ENCODE measurements at regions not wholly inside any gene's neighbourhood (a gene's known extent, or its start where the extent isn't known, plus 50 kb on each side); places are given as distances from the start of the nearest gene placed in this dataset.
"Not testable (repeated sequence)": the region's sequence is repeated elsewhere in the genome, so short reads cannot be mapped to it uniquely, and the experiment has no call there.

DNA sequence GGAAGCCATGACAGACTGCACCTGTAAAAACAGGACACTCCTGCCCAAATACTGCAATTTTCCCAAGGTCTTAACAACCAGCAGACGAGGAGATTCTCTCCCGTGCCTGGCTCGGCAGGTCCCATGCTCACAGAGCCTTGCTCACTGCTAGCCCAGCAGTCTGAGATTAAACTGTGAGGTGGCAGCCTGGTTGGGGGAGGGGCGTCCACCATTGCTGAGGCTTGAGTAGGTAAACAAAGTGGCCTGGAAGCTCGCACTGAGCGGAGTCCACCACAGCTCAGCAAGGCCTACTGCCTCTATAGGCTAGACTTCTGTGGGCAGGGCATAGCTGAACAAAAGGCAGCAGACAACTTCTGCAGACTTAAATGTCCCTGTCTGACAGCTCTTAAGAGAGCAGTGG, 80.3 kb downstream of the ANXA5 start:
- DNase-seq: not testable (repeated sequence)

DNA sequence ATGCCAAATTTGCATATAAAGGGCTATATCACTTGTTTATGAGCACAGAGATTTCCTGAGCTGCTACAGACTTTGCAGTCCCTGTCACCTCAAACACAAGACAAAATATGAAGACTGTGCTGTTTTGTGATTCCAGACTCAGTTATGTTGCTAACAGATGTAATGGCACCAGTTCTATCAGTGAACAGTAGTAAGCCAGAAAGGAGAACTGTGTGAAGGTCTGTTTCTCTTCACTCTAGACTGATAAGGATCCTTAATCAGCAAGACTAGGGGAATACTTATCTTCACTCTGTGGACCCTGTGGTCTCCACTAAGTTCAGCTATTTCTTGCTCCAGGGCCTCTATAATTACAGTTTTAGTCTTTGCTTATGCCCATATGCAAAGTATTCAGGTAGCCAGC, 82.7 kb downstream of the ANXA5 start:
- DNase-seq: no peak

DNA sequence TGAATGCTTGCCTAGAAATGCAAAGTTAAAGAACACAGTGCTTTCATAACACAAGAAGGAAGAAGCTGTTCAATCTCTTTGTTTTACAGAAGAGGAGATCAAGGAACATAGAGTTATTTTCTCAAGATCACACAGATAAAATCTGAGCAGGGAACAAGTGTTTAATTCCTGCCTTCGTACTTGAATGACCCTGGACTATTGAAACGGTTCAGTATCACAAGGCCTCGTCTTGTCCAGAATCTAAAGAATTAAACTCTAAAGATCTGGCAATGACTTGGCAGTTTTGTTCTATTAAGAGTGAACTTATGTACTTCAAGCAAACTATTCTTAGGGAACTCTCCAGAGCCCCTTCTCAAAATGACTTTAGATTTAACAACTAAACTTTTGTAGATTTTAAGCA, 97.7 kb downstream of the ANXA5 start:
- no peak for DNase-seq

DNA sequence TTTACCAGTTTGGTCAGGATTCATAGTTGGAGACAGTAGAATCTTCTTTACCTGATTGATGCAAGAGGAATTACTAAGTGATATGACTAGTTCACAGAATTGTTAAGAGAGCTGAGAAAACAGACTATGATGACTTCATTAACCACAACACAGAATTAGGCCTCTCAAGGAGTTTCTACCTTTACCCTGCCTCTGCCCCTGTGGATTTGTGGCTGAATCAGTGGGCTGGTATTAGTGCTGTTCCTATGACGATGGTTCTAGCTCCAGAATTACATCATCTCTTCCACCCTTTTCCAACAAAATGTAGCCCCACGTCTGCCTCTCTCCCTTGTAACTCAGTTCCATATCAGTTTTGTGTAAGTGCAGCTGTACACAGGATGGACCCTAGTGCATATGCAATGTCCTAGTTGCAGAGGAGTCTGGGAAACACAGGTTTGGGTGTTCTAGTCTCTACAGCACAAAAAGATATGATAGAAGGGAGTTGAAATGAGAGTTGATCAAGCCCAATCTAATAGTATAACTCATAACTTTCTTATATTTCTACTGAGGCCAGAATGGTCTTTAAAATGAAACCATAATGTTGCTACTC, 99.3 kb downstream of the ANXA5 start:
- no peak for DNase-seq

DNA sequence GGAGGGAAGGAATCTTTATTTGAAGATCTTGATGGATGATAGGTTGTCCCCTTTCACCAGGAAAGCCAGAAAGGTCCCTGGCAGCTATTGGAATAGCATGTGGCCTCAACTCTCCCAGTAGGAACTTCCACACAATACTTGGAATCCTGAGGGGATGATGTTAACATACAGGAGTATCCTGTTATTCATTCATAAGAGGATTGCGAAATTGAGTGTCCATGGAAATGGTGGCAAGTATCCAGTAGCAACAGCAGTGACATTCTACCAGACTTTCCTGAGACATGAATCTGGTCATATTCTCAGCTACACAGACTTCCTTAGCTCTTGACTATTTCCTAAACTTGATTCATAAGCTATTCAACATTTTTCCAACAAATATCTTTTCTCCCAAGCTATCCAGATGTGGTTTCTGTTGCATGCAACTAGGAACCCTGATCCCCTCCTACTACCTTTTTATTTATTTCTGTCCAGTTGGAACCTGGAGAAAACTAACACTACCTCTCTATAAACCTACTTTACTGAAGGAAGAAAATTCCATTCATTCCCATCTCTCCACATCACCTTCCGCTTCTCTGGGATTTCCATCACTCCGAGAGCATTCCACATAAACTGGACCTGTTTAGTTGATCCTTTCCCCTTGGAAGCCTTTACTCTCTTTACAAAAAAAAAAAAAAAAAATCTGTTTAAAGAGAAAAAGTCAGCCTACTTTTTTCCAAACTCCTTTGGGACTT, 101.8 kb downstream of the ANXA5 start:
- DNase-seq: no peak

DNA sequence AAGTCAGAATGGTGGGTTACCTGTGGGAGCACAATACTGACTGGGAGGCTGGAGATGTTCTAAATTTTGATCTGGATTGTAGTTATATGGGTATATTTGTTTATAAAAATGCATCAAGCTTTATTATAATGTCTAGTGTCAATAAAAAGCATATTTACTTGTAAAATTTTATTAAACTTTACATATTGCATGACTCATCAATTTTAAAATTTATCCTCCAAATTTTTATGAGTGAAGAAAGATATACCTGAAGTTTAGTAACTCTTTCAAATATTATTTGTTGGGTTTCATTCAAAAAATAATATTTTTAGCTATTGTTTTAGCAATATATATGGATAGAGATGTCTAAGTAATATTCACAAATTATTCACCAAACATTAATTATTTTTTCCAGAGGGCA, 103.0 kb downstream of the ANXA5 start:
- DNase-seq: no peak

DNA sequence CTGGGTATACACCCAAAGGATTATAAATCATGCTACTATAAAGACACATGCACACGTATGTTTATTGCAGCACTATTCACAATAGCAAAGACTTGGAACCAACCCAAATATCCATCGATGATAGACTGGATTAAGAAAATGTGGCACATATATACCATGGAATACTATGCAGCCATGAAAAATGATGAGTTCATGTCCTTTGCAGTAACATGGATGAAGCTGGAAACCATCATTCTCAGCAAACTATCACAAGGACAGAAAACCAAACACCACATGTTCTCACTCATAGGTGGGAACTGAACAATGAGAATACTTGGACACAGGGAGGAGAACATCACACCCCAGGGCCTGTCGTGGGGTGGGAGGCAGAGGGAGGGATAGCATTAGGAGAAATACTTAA, 104.5 kb downstream of the ANXA5 start:
- DNase-seq: not testable (repeated sequence)

DNA sequence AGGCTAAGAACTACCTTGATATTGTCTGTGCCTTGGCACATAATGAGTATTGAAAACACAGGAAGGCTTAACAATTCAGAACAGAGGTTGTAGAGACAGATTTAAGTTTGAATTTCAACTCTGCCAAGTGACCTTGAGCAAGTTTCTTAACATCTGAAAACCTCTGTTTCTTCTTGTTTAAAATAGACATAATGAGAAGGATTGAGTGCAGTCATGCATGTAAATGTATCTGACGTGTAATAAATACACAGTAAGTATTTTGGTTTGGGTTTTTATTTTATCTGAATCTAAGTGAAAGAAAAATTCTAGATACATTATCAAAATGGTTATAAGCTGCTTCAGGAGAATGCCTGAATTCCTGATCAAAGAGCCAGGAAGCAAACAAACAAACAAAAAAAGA, 111.9 kb downstream of the ANXA5 start:
- no peak for DNase-seq

DNA sequence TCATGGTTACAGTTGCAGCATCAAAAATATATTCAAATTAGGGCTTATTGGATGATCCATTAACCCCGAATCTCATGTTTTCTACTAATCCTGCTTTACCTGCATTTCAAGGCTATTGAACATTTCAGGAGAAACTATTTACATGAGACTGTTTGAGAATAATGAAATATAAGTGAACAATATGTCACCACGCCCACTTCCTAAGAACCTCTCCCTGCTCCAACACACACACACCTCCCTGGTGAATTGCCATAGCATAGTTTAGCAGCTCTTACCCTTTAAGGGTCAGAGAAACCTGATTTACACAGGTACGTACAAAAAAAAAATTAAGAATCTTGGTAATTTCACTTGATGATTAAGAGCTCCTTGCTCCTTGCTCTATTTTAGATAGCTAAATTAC, 113.4 kb downstream of the ANXA5 start:
- no peak for DNase-seq

DNA sequence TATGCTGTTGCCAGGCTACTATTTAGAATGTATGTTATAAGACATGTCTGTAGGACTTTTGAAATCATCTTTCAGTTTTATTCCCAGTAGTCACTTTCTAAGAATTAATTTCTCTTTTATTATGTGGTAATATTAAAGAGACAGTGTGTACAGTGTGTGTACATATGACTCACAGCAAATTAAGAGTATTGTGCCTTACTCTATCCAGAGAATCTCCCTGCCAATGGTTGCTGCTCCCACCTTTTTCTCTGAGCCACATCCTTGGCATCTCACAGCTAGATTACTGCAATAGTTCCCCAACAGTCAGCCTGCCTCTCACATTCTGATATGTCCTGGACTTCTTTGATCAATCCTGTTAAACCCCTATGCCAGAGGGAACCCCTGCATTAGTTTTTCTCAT, 114.5 kb downstream of the ANXA5 start:
- DNase-seq: no peak

DNA sequence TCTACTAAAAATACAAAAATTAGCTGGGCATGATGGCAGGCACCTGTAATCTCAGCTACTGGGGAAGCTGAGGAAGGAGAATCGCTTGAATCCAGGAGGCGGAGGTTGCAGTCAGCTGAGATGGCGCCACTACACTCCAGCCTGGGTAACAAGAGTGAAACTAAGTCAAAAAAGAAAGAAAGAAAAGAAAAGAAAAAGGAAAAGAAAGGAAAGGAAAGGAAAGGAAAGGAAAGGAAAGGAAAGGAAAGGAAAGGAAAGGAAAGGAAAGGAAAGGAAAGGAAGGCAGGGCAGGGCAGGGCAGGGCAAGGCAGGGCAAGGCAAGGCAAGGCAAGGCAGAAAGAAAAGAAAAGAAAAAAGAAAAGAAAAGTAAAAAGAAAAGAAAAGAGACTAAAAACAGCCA, 121.4 kb downstream of the ANXA5 start:
- not testable (repeated sequence) for DNase-seq

DNA sequence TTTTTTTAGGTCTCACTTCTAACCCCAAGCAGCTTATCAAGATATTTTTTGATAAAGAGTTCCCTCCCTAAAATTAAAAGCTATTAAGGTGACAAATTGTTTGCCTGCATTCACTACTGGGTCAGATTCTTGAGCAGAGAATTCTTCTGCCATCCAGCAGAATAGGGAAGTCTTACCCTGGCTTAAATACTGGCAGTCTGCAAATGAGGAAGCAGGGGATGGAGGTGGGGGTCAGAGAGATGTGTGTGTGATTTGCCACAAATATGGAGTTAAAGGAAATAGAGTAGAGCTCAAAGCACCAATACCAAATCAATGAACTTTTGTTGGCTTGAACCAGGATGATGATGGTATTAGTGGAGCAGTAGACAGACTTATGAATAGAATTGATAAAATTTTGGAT, 122.2 kb downstream of the ANXA5 start:
- DNase-seq: no peak

DNA sequence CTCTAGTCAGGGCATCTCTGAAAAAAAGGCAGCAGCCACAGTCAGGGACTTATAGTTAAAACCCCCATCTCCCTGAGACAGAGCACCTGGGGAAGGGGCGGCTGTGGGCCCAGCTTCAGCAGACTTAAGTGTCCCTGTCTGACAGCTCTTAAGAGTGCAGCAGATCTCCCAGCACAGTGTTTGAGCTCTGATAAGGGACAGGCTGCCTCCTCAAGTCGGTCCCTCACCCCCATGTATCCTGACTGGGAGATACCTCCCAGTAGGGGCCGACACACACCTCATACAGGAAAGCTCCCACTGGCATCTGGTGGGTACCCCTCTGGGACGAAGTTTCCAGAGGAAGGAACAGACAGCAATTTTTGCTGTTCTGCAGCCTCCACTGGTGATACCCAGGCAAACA, 129.0 kb downstream of the ANXA5 start:
- DNase-seq: no peak

DNA sequence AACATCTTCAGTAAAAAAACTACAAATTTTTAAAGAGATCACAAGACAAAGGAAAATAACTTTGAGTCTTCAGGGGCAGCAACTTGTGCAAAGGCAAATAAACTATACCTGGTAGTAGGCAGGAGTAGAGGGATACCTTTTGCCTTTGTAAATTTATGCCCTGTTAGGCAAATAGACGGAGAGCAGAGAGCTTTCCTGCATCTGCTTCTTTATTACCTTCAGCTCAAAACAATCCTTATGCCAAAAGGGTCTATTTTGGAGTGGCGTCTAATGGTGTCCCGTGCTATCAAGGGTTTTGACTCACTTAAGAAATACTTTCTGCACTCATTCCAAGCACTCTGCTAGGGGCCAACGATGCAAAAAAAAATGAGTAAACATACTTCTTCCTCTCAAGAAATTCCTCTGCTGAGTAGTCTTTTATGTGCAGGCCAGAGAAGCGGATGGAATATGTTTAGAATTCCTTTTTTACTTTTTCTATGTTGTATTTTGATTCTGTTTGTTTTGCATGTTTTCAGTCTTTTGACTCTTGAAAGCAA, 131.9 kb downstream of the ANXA5 start:
- no peak for DNase-seq

DNA sequence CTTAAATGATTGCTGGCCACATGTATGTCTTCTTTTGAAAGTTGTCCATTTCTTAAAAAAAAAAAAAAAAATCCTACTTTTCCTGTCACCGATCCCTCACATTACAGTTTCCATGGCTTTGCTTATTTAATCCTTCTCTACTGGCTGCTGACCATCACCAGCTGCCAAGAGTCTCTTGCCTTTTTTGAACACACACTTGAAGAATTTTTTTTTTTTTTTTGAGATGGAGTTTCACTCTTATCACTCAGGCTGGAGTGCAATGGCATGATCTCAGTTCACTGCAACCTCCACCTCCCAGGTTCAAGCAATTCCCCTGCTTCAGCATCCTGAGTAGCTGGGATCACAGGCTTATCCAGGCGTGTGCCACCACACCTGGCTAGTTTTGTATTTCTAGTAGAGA, 134.0 kb downstream of the ANXA5 start:
- DNase-seq: no peak

DNA sequence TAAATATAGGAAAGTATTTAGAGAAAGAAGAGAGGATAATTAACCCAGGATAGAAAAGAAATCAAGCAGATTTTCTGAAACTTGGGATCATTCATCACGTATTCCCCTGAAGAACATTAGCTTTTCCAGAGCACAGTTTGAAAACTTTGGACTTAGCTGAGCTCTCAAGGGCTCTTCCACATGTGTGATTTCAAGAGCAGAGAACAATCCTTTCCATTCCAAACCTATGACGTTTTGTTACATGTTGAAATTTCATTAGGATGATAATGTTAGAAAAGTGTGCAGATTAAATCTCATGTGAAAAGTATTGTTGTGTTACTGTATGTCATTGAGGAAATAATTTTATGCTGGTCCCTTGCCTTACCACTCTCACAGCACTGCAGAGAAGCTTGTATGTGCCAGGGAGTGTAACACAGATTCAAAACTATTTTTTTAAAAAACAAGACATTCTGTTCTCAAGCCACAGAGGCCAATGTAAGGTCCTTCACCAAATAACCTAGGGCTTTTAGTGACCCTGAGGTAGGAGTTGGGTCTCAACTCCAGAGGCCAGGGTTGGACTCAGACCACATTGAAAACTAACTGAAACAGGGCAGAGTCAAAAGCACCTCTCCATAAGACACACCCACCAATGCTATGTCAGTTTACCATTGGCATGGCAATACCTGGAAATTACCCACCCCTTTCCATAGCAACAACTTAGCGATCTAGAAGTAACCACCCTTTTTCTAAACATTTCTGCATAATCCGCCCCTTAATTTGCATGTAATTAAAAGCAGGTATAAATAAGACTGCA, 141.3 kb downstream of the ANXA5 start:
- DNase-seq: no peak

DNA sequence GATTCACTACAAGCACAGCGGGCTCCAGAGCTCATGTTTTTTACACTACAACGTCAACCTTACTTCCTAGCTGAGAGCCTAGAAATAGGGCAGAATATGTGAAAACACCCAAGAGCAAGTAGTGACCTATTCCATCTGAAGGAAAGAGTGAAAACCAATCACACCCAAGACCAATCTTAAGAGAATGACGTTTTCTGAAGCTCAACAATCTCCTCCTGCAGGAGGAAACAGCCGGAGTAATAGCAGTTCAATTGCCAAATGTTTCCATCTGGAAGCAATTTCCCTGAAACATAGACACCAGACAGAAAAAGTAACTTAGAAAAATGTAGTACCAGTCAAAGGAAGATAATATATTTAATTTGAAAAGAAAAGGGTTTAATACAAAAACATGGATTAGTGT, 142.4 kb downstream of the ANXA5 start:
- DNase-seq: no peak

DNA sequence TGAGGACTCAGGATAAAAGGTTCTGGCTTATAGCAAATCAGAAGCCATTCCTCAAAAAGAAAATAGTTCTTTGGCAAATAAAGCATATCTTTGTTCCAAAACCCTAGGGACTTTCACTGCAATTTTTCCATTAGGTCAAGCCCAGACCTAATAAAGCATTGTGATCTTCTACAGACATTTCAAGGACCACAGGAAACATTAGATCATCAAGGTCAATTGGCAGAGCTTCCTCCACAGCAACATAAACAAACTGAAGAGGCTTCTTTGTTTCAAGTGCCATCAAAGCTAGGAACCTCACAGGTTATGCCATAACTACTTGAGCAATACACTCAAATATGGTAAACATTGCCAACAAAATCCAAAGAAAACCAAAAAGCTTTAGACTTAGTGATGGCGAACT, 144.9 kb downstream of the ANXA5 start:
- no peak for DNase-seq

DNA sequence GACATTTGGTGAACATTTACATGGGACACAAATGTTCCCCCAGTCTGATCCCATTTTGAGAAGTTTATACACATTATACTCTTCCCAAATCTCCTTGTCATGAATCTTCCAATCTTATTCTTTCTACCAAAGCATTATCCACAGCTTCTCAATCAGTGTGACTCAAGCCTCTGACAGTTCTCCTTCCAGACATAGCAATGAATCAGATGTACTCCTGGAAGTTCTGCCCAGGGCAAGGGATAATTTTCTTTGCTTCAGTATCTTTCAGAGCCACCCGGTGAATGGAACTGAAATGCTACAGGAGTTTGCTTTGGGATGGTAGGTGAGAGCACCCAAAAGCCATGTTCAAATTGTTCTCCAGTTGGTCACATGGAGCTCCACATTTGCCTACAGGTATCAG, 145.5 kb downstream of the ANXA5 start:
- DNase-seq: no peak

DNA sequence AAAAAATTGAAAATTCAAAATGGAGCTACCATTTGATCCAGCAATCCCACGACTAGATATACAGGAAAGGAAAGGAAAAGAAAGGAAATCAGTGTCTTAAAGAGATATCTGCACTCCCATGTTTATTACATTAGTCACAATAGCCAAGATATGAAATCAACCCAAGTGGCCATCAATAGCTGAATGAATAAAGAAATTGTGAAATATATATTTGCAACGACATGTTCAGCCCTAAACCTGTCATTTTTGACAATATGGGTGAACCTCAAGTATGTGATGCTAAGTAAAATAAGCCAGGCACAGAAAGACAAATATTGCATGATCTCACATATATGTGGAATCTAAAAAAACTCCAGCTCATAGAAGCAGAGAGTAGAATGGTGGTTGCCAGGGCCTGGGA, 155.1 kb downstream of the ANXA5 start:
- DNase-seq: no peak

DNA sequence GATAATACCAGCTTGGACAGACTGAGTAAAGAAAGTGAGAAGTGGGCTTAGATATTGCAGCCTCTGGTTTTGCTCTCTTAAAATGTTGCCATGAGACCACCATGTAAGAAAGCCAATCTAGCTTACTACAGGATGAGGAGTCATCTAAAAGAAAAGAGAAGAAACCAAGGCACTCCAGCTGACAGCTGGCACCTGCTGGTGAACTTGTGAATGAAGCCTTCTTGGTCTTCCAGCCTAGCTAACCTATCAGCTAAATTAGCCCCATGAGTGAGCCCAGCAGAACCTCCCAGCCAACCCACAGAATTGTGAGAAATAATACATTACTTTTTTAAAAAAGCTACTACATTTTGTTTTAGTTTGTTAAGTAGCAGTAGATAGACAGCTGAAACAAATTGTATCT, 154.5 kb upstream of the QRFPR start:
- no peak for DNase-seq

DNA sequence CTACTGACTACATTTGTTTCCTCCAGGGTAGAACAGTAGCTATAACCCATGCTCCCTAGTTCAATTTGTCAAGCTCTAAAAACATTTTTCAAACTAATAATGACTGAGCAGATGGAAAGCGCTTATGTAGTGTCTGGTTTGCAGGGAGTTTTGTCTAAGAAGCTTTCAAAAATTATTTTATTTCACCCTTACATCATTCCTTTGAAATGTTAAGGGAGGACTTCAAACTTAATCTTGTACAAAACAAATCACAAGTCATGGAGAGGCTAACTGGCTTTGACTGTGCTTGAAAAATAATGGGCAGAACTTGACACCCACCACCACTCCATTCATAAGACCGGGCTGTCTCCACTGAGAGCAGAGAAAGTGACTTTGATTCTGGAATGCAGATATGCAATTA, 153.4 kb upstream of the QRFPR start:
- no peak for DNase-seq

DNA sequence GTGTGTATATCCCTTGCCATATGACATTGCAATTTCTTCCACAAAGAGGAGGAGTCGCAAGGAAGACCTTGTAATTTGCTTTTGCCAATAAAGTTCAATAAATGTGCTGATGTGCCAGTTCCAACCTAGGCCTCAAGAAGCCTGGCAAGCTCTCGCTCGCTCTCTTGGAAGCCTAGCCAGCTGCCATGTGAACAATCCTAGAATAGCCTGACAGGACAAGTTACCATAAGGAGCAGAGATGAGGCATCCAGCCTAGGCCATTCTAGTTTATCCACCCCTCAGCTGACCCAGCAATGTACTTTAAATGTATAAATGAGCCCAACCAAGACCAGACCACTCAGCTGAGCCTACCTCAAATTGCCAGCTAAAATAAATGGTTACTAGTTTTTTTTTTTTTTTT, 145.7 kb upstream of the QRFPR start:
- DNase-seq: no peak
